ENCODE measurements at regions not wholly inside any gene's neighbourhood (a gene's known extent, or its start where the extent isn't known, plus 50 kb on each side); places are given as distances from the start of the nearest gene placed in this dataset.
"Not testable (repeated sequence)": the region's sequence is repeated elsewhere in the genome, so short reads cannot be mapped to it uniquely, and the experiment has no call there.

- TF ChIP-seq CTCF, POLR2AphosphoS5, EP300 (IDR thresholded peaks at IDR 0.05): not testable (repeated sequence)
Measured at GRCh38 chr7:73216046-73216675, 92.5 kb downstream of the NSUN5 start.

All from suprapubic skin (tissue), 4 donors.